ENCODE measurements at regions not wholly inside any gene's neighbourhood (a gene's known extent, or its start where the extent isn't known, plus 50 kb on each side); places are given as distances from the start of the nearest gene placed in this dataset.

DNA sequence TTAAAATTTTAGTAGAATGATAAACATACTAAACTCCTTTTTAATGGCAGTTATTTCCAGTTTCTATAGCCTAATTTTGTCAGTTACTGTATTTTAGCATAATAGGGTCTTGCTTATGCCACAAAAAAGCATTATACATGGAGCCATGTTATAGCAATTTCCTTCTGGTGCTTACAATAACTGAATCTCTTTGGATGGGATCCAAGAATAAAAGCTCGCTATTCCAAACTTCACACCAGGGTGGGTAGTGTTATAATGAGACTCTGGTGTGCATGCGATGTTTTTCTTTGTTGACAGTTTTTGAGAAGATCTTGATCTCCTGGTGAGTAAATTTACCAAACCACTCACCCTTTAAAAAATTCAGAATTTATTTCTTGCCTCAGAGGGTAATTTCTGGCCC, 90.4 kb upstream of the CCDC91 start:
- Histone ChIP-seq H3K9me3 (no peaks in the 10 kb centered on the region), H3K4me3 (no peak overlapping the region), H3K36me3 (ENCODE audit: low read depth) (no peaks in the 10 kb centered on the region), H3K4me1 (ENCODE audit: low read depth) (peaks cover 3% of the 10 kb centered on the region)
- ATAC-seq (no peak), DNase-seq (no peak)
- TF ChIP-seq, protein P1, sequence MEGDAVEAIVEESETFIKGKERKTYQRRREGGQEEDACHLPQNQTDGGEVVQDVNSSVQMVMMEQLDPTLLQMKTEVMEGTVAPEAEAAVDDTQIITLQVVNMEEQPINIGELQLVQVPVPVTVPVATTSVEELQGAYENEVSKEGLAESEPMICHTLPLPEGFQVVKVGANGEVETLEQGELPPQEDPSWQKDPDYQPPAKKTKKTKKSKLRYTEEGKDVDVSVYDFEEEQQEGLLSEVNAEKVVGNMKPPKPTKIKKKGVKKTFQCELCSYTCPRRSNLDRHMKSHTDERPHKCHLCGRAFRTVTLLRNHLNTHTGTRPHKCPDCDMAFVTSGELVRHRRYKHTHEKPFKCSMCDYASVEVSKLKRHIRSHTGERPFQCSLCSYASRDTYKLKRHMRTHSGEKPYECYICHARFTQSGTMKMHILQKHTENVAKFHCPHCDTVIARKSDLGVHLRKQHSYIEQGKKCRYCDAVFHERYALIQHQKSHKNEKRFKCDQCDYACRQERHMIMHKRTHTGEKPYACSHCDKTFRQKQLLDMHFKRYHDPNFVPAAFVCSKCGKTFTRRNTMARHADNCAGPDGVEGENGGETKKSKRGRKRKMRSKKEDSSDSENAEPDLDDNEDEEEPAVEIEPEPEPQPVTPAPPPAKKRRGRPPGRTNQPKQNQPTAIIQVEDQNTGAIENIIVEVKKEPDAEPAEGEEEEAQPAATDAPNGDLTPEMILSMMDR (IDR thresholded peaks at IDR 0.05) = no peak
- intact Hi-C loops (cut with DNase I, micrococcal nuclease) = no loop called here

- Histone ChIP-seq H3K4me1 (ENCODE audit: low read depth) (peaks cover 3% of the 10 kb centered on the region), H3K9me3 (no peaks in the 10 kb centered on the region), H3K4me3 (no peak overlapping the region), H3K36me3 (ENCODE audit: low read depth) (no peaks in the 10 kb centered on the region)
- DNase-seq (no peak), ATAC-seq (no peak)
- intact Hi-C loops (cut with DNase I, micrococcal nuclease) = no loop called here
- TF ChIP-seq, protein P1 (IDR thresholded peaks at IDR 0.05) = no peak
Measured at GRCh38 chr12:28100717-28101116, 89.5 kb upstream of the CCDC91 start.

GRCh38 chr12:28104316-28104715, 85.9 kb upstream of the CCDC91 start:
- H3K4me3 ChIP-seq = no peak overlapping the region
- TF ChIP-seq, protein P1 (IDR thresholded peaks at IDR 0.05) = no peak
- intact Hi-C loops (cut with DNase I, micrococcal nuclease) = no loop called here
- no peaks in the 10 kb centered on the region for H3K4me1 ChIP-seq (ENCODE audit: low read depth)
- H3K36me3 ChIP-seq (ENCODE audit: low read depth) = no peaks in the 10 kb centered on the region
- H3K9me3 ChIP-seq = no peaks in the 10 kb centered on the region
- DNase-seq (no peak), ATAC-seq (no peak)

DNA sequence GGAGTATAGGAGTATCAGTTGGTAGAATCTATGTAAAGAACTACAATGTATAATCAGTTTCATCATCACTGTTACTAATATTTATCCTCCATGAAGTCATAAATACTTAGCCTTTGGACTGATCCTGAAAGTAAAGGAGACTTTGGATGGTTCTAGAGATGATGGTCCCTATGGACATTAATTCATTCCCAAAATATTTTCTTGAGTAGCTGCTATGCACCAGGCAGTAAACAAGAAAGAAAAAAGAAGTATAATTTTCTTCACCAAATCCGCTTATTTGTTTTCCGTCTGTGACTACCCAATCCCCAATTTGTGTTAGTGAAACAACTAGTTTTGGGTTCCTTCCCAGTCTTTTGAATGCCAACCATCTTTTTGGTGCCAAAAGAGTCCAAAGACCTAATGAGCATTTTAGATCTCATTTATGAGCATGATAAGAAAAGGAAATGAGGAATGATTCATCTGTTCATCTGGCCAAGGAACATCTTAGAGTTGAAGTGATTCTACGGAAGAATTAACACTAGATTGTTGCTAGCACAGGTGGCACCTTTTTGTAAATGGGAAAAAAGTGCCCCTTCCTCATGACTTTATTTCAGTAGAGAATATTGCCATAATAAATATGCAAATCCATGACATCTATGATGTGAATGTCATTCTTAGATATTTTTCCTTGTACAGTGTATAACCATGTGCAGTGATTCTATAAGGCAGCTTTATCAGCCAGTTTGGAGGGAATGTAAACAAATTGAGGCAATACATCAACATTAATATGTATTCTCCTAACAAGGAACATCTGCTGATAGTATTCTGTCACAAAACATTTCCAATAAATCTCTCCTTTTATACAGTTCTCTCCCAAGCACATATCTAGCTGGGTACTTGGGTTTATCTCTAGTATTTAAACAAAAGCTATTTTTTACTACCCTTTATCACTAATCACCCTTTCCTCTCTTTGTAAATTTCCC, 85.1 kb upstream of the CCDC91 start:
- no peaks in the 10 kb centered on the region for H3K4me1 ChIP-seq (ENCODE audit: low read depth)
- no peak for DNase-seq
- TF ChIP-seq, protein P1 (IDR thresholded peaks at IDR 0.05) = no peak
- intact Hi-C loops (cut with DNase I, micrococcal nuclease) = no loop called here
- no peaks in the 10 kb centered on the region for H3K9me3 ChIP-seq
- no peaks in the 10 kb centered on the region for H3K36me3 ChIP-seq (ENCODE audit: low read depth)
- ATAC-seq = no peak
- no peak overlapping the region for H3K4me3 ChIP-seq

GRCh38 chr12:28107679-28108078, 82.6 kb upstream of the CCDC91 start:
- Histone ChIP-seq H3K4me1 (ENCODE audit: low read depth) (no peaks in the 10 kb centered on the region), H3K4me3 (no peak overlapping the region), H3K9me3 (no peaks in the 10 kb centered on the region), H3K36me3 (ENCODE audit: low read depth) (no peaks in the 10 kb centered on the region)
- ATAC-seq = no peak
- TF ChIP-seq, protein P1 (IDR thresholded peaks at IDR 0.05) = no peak
- DNase-seq = no peak
- intact Hi-C loops (cut with DNase I, micrococcal nuclease) = no loop called here
